ENCODE measurements at regions not wholly inside any gene's neighbourhood (a gene's known extent, or its start where the extent isn't known, plus 50 kb on each side); places are given as distances from the start of the nearest gene placed in this dataset.

DNA sequence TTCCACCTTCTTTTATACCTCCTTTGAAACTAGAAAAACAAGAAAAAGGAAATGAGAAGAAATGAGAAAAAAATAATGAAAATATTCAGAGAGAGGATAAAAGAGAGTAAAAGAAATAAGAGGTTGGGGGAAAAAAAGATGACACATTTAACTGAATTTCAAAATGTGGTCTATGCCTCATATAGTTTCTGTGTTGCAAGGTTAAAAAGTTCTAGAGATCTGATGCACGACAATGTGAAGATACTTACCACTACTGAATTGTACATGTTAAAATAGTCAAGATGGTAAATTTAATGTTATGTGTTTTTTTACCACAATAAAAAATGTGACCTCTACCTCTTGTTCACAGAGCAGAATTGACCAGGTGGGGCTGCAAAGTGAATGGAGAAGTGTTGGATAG is 314.8 kb upstream of the OR4E1 start:
- no peaks in the 10 kb centered on the region for H3K27me3 ChIP-seq
- H3K36me3 ChIP-seq (replicated peaks in 1 of 2): no peaks in the 10 kb centered on the region
- no peak for DNase-seq
- 66 to 86% (median 72%) methylated on average over 1 of the region's 1 CpG for WGBS, 4 donors
- H3K27ac ChIP-seq: no peak overlapping the region
- no peaks in the 10 kb centered on the region for H3K4me1 ChIP-seq (replicated peaks in 1 of 2)
- no peaks in the 10 kb centered on the region for H3K9me3 ChIP-seq (replicated peaks in 1 of 3)
- intact Hi-C loops (cut with DNase I): no loop called here
- H3K4me3 ChIP-seq: no peak overlapping the region
- no peak for TF ChIP-seq POLR2A (IDR thresholded peaks at IDR 0.05)
- TF ChIP-seq, protein P1, sequence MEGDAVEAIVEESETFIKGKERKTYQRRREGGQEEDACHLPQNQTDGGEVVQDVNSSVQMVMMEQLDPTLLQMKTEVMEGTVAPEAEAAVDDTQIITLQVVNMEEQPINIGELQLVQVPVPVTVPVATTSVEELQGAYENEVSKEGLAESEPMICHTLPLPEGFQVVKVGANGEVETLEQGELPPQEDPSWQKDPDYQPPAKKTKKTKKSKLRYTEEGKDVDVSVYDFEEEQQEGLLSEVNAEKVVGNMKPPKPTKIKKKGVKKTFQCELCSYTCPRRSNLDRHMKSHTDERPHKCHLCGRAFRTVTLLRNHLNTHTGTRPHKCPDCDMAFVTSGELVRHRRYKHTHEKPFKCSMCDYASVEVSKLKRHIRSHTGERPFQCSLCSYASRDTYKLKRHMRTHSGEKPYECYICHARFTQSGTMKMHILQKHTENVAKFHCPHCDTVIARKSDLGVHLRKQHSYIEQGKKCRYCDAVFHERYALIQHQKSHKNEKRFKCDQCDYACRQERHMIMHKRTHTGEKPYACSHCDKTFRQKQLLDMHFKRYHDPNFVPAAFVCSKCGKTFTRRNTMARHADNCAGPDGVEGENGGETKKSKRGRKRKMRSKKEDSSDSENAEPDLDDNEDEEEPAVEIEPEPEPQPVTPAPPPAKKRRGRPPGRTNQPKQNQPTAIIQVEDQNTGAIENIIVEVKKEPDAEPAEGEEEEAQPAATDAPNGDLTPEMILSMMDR (IDR thresholded peaks at IDR 0.05): no peak

DNA sequence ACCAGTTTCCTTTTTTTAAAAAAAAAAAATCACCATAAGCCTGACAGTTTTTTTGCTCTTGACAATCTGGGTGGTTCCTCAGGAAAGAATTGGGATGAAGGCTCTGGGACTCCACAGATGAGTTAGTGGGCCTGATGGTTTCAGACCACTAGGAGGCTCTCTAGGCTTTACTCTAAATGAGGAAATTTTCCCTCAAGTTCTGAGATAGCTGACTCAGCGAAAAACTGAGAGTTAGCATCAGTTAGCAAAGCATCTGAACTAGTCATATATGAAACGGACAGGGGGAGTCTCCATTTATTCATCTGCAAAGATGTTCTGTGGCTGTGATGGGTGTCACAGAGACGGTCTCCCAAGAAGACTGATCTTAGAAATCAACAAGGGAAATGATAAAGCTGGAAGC is 314.3 kb upstream of the OR4E1 start:
- Histone ChIP-seq H3K36me3 (replicated peaks in 1 of 2) (no peaks in the 10 kb centered on the region), H3K9me3 (replicated peaks in 1 of 3) (no peaks in the 10 kb centered on the region), H3K4me1 (replicated peaks in 1 of 2) (no peaks in the 10 kb centered on the region), H3K27me3 (no peaks in the 10 kb centered on the region), H3K27ac (no peak overlapping the region), H3K4me3 (no peak overlapping the region)
- 12 to 25% (median 22%) methylated on average over 3 of the region's 3 CpGs for WGBS, 4 donors
- intact Hi-C loops (cut with DNase I): no loop called here
- TF ChIP-seq, protein P1 (IDR thresholded peaks at IDR 0.05): peak in 4 of 6 experiments; percentile 4 to 23 (median 19)
- TF ChIP-seq POLR2A (IDR thresholded peaks at IDR 0.05): no peak
- peak in 2 of 7 donors; percentile 2 to 21 for DNase-seq

DNA sequence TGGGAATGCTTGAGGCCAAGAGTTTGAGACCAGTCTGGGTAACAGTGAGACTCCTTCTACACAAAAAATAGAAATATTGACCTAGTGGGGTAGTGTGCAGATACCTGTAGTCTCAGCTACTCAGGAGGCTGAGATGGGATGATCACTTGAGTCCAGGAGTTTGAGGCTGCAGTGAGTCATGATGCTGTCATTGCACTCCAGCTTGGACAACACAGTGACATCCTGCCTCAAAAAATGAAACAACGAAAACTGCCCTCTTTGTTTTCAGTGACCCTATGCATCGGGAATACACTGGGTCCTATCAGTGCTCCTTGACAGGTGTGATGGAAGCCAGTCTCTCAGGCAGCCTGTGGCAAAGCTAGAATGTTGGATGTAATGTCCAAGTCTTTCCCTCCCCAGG is 311.5 kb upstream of the OR4E1 start:
- WGBS, 4 donors: 29 to 60% (median 48%) methylated on average over 2 of the region's 2 CpGs
- TF ChIP-seq, protein P1 (IDR thresholded peaks at IDR 0.05): no peak
- TF ChIP-seq POLR2A (IDR thresholded peaks at IDR 0.05): no peak
- no peak overlapping the region for H3K4me3 ChIP-seq
- no peak overlapping the region for H3K27ac ChIP-seq
- intact Hi-C loops (cut with DNase I): no loop called here
- H3K36me3 ChIP-seq (replicated peaks in 1 of 2): no peaks in the 10 kb centered on the region
- no peak for DNase-seq
- H3K4me1 ChIP-seq (replicated peaks in 1 of 2): no peaks in the 10 kb centered on the region
- no peaks in the 10 kb centered on the region for H3K27me3 ChIP-seq
- H3K9me3 ChIP-seq (replicated peaks in 1 of 3): no peaks in the 10 kb centered on the region

DNA sequence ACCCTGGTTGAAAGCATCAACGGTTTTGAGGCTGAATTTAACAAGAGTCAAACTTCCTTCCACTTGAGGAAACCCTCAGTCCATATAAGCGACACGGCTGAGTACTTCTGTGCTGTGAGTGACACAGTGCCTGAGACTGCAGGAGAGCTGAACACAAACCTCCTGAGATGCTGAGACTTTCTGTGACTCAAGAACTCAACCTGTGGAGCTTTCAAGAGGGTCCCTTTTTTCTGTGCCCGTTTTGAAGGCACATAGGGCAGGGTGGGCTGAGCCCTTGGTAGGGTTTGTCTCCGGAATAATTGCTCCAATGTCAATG is 305.3 kb upstream of the OR4E1 start:
- H3K27me3 ChIP-seq: no peaks in the 10 kb centered on the region
- no peak for TF ChIP-seq POLR2A (IDR thresholded peaks at IDR 0.05)
- TF ChIP-seq, protein P1 (IDR thresholded peaks at IDR 0.05): no peak
- 60 to 70% (median 65%) methylated on average over 5 of the region's 5 CpGs for WGBS, 4 donors
- intact Hi-C loops (cut with DNase I): no loop called here
- H3K27ac ChIP-seq: no peak overlapping the region
- H3K9me3 ChIP-seq (replicated peaks in 1 of 3): no peaks in the 10 kb centered on the region
- no peaks in the 10 kb centered on the region for H3K4me1 ChIP-seq (replicated peaks in 1 of 2)
- no peak for DNase-seq
- no peaks in the 10 kb centered on the region for H3K36me3 ChIP-seq (replicated peaks in 1 of 2)
- no peak overlapping the region for H3K4me3 ChIP-seq

All from adrenal gland (tissue), 9 donors.